ENCODE measurements at regions not wholly inside any gene's neighbourhood (a gene's known extent, or its start where the extent isn't known, plus 50 kb on each side); places are given as distances from the start of the nearest gene placed in this dataset.

- Histone ChIP-seq H3K9me3 (no peaks in the 10 kb centered on the region), H3K27ac (no peak overlapping the region), H3K4me1 (ENCODE audit: control insufficient read depth in 1 of 2, low read depth in 2 of 2) (no peaks in the 10 kb centered on the region), H3K36me3 (no peaks in the 10 kb centered on the region), H3K27me3 (replicated peaks; ENCODE audit: insufficient read depth) (no peaks in the 10 kb centered on the region), H3K4me3 (no peak overlapping the region)
- no peak for TF ChIP-seq CTCF (IDR thresholded peaks at IDR 0.05)
- ATAC-seq (ENCODE audit: insufficient number of reproducible peaks, low FRiP score, low read depth) (no peak), DNase-seq (ENCODE audit: low spot score) (no peak)
These were observed 99.3 kb upstream of the PLD5 start for GRCh38 chr1:242623756-242624155.

GRCh38 chr1:242623119-242623518 is 98.6 kb upstream of the PLD5 start:
- no peak for TF ChIP-seq CTCF (IDR thresholded peaks at IDR 0.05)
- ATAC-seq (ENCODE audit: insufficient number of reproducible peaks, low FRiP score, low read depth) (no peak), DNase-seq (ENCODE audit: low spot score) (no peak)
- H3K27me3 ChIP-seq (replicated peaks; ENCODE audit: insufficient read depth): no peaks in the 10 kb centered on the region
- no peaks in the 10 kb centered on the region for H3K36me3 ChIP-seq
- no peaks in the 10 kb centered on the region for H3K4me1 ChIP-seq (ENCODE audit: control insufficient read depth in 1 of 2, low read depth in 2 of 2)
- H3K27ac ChIP-seq: no peak overlapping the region
- H3K9me3 ChIP-seq: no peaks in the 10 kb centered on the region
- no peak overlapping the region for H3K4me3 ChIP-seq

- no peak for TF ChIP-seq CTCF (IDR thresholded peaks at IDR 0.05)
- no peaks in the 10 kb centered on the region for H3K9me3 ChIP-seq
- DNase-seq (ENCODE audit: low spot score) (no peak), ATAC-seq (ENCODE audit: insufficient number of reproducible peaks, low FRiP score, low read depth) (no peak)
- no peaks in the 10 kb centered on the region for H3K4me1 ChIP-seq (ENCODE audit: control insufficient read depth in 1 of 2, low read depth in 2 of 2)
- no peak overlapping the region for H3K27ac ChIP-seq
- H3K4me3 ChIP-seq: no peak overlapping the region
- no peaks in the 10 kb centered on the region for H3K36me3 ChIP-seq
- H3K27me3 ChIP-seq (replicated peaks; ENCODE audit: insufficient read depth): no peaks in the 10 kb centered on the region
These were observed 88.8 kb upstream of the PLD5 start for GRCh38 chr1:242613266-242613815.

GRCh38 chr1:242610209-242610608 is 85.7 kb upstream of the PLD5 start:
- no peak for ATAC-seq (ENCODE audit: insufficient number of reproducible peaks, low FRiP score, low read depth)
- H3K4me3 ChIP-seq: no peak overlapping the region
- DNase-seq (ENCODE audit: low spot score): no peak
- no peaks in the 10 kb centered on the region for H3K27me3 ChIP-seq (replicated peaks; ENCODE audit: insufficient read depth)
- H3K9me3 ChIP-seq: no peaks in the 10 kb centered on the region
- no peaks in the 10 kb centered on the region for H3K36me3 ChIP-seq
- H3K27ac ChIP-seq: no peak overlapping the region
- no peak for TF ChIP-seq CTCF (IDR thresholded peaks at IDR 0.05)
- H3K4me1 ChIP-seq (ENCODE audit: control insufficient read depth in 1 of 2, low read depth in 2 of 2): no peaks in the 10 kb centered on the region

GRCh38 chr1:242605521-242605920 is 81.0 kb upstream of the PLD5 start:
- DNase-seq (ENCODE audit: low spot score): no peak
- H3K27ac ChIP-seq: no peak overlapping the region
- no peak for ATAC-seq (ENCODE audit: insufficient number of reproducible peaks, low FRiP score, low read depth)
- H3K4me1 ChIP-seq (ENCODE audit: control insufficient read depth in 1 of 2, low read depth in 2 of 2): no peaks in the 10 kb centered on the region
- H3K36me3 ChIP-seq: no peaks in the 10 kb centered on the region
- TF ChIP-seq CTCF (IDR thresholded peaks at IDR 0.05): no peak
- H3K27me3 ChIP-seq (replicated peaks; ENCODE audit: insufficient read depth): no peaks in the 10 kb centered on the region
- no peak overlapping the region for H3K4me3 ChIP-seq
- no peaks in the 10 kb centered on the region for H3K9me3 ChIP-seq
